HS-5 (cell line): ENCODE measurements at regions not wholly inside any gene's neighbourhood (a gene's known extent, or its start where the extent isn't known, plus 50 kb on each side); places are given as distances from the start of the nearest gene placed in this dataset.
"Not testable (repeated sequence)": the region's sequence is repeated elsewhere in the genome, so short reads cannot be mapped to it uniquely, and the experiment has no call there.

Source experiments
- DNase-seq: peaks from one replicate; pipeline ENCODE4 v3.0.0-alpha.2; 2012; ENCODE audit warnings: low read depth

- no peak for DNase-seq
Observed at GRCh38 chrX:112577146-112577545, 102.6 kb downstream of the LHFPL1 start.

- DNase-seq = no peak
Observed at GRCh38 chrX:112571388-112571787, 108.3 kb downstream of the LHFPL1 start.

GRCh38 chrX:112555831-112556230, 123.9 kb downstream of the LHFPL1 start:
- no peak for DNase-seq

- DNase-seq = no peak
Observed at GRCh38 chrX:112545051-112545450, 134.7 kb downstream of the LHFPL1 start.

GRCh38 chrX:112536544-112536943, 143.2 kb downstream of the LHFPL1 start:
- no peak for DNase-seq

- DNase-seq = no peak
Observed at GRCh38 chrX:112527903-112528302, 151.8 kb downstream of the LHFPL1 start.

- DNase-seq = no peak
Observed at GRCh38 chrX:112521676-112522075, 158.1 kb downstream of the LHFPL1 start.

GRCh38 chrX:112520124-112520523, 159.6 kb downstream of the LHFPL1 start:
- DNase-seq = no peak

GRCh38 chrX:112513154-112513553, 166.6 kb downstream of the LHFPL1 start:
- DNase-seq = no peak

- no peak for DNase-seq
Observed at GRCh38 chrX:112512509-112512908, 167.2 kb downstream of the LHFPL1 start.

GRCh38 chrX:112510629-112511028, 169.1 kb downstream of the LHFPL1 start:
- DNase-seq = no peak

GRCh38 chrX:112477653-112478052, 202.1 kb downstream of the LHFPL1 start:
- DNase-seq = no peak

- no peak for DNase-seq
Observed at GRCh38 chrX:112473654-112474053, 206.1 kb downstream of the LHFPL1 start.

GRCh38 chrX:112470551-112470950, 209.2 kb downstream of the LHFPL1 start:
- DNase-seq = no peak

GRCh38 chrX:112461949-112462450, 217.7 kb downstream of the LHFPL1 start:
- not testable (repeated sequence) for DNase-seq

GRCh38 chrX:112457788-112458187, 221.9 kb downstream of the LHFPL1 start:
- DNase-seq = no peak

GRCh38 chrX:112450810-112451209, 228.9 kb downstream of the LHFPL1 start:
- no peak for DNase-seq

- DNase-seq = no peak
Observed at GRCh38 chrX:112440277-112440676, 239.5 kb downstream of the LHFPL1 start.

- no peak for DNase-seq
Observed at GRCh38 chrX:112424166-112424565, 255.6 kb downstream of the LHFPL1 start.

GRCh38 chrX:112391313-112391712, 288.4 kb downstream of the LHFPL1 start:
- no peak for DNase-seq

- not testable (repeated sequence) for DNase-seq
Observed at GRCh38 chrX:112381649-112382298, 298.0 kb downstream of the LHFPL1 start.

GRCh38 chrX:112380541-112381278, 298.1 kb upstream of the TRPC5 start:
- no peak for DNase-seq

GRCh38 chrX:112377481-112377880, 294.9 kb upstream of the TRPC5 start:
- DNase-seq = no peak

- no peak for DNase-seq
Observed at GRCh38 chrX:112368371-112368770, 285.8 kb upstream of the TRPC5 start.
